ENCODE measurements at regions not wholly inside any gene's neighbourhood (a gene's known extent, or its start where the extent isn't known, plus 50 kb on each side); places are given as distances from the start of the nearest gene placed in this dataset.

DNA sequence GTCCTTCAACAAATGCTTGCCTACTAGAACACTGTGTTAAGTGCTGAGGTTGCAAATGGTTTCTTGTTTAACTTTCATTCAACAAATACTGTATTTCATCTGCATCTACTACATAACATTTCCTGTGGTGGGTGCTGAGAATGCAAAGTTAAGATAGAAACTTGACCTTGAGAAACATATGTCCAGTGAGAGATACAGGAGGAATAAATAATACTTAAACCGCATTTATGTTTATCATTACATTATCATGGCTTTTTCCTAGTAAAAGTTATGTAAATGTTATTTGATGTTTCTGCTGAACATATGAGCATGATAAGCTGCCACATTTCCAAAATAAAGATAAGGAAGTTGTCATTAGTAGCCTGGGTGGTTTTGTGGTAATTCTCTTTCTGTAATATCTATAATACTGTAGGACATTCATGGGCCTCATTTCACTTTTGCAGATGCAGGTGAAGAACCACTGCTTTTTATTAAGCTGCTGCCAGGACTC, 590.4 kb downstream of the PLPP3 start:
- TF ChIP-seq EZH2 (IDR thresholded peaks at IDR 0.05) = no peak
- TF ChIP-seq POLR2AphosphoS5 (IDR thresholded peaks at IDR 0.05; ENCODE audit: borderline replicate concordance, low read depth, low read length) = no peak
- no peak for TF ChIP-seq FOXP2 (optimal IDR thresholded peaks at IDR 0.05; ENCODE audit: control extremely low read depth, extremely low read length, insufficient read depth)
